ENCODE measurements at regions not wholly inside any gene's neighbourhood (a gene's known extent, or its start where the extent isn't known, plus 50 kb on each side); places are given as distances from the start of the nearest gene placed in this dataset.

DNA sequence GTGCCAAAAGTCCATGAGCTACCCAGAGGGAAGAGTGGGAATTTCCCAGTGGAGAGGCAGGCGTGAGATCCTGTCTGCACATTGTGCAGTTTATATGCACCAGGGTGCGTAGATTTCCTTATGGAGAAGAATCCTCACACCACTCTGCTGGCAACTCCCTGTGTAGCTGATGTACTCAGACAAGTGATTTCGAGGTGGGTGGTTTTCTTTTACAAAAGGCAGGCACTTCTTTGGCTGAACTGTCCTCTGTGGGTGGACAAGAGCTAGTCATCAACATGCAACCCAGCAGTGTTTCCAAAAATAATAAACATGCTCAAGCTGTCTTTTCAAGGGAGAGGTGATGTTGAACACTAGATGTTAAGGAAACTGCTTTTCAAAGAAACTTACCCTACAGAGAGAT lies 121.7 kb upstream of the NXT1 start:
- TF ChIP-seq TARDBP (IDR thresholded peaks at IDR 0.05) (no peak), L3MBTL2 (conservative IDR thresholded peaks at IDR 0.05) (no peak), SP1 (IDR thresholded peaks at IDR 0.05) (no peak), FOXM1 (IDR thresholded peaks at IDR 0.05; ENCODE audit: borderline replicate concordance) (no peak), LEF1 (IDR thresholded peaks at IDR 0.05; ENCODE audit: borderline replicate concordance) (no peak), CTBP1 (IDR thresholded peaks at IDR 0.05; ENCODE audit: borderline replicate concordance) (no peak), FOXA1 (IDR thresholded peaks at IDR 0.05) (no peak), BHLHE40 (IDR thresholded peaks at IDR 0.05; ENCODE audit: borderline replicate concordance) (no peak), NFRKB (IDR thresholded peaks at IDR 0.05) (no peak), HDGF (IDR thresholded peaks at IDR 0.05; ENCODE audit: borderline replicate concordance) (no peak), ZNF384 (IDR thresholded peaks at IDR 0.05) (no peak), ELF4 (IDR thresholded peaks at IDR 0.05) (no peak), SUZ12 (IDR thresholded peaks at IDR 0.05) (no peak)
- TF ChIP-seq, protein P1, sequence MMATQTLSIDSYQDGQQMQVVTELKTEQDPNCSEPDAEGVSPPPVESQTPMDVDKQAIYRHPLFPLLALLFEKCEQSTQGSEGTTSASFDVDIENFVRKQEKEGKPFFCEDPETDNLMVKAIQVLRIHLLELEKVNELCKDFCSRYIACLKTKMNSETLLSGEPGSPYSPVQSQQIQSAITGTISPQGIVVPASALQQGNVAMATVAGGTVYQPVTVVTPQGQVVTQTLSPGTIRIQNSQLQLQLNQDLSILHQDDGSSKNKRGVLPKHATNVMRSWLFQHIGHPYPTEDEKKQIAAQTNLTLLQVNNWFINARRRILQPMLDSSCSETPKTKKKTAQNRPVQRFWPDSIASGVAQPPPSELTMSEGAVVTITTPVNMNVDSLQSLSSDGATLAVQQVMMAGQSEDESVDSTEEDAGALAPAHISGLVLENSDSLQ (IDR thresholded peaks at IDR 0.05), result no peak

All from HEK293T (cell line).